GM19035 (cell line): ENCODE measurements at regions not wholly inside any gene's neighbourhood (a gene's known extent, or its start where the extent isn't known, plus 50 kb on each side); places are given as distances from the start of the nearest gene placed in this dataset.

Source experiments
- ATAC-seq: cut with Tn5 transposase; IDR thresholded peaks from one replicate; pipeline ENCODE4 v1.9.1; 2021; ENCODE audit not compliant: unreplicated experiment

GRCh38 chr16:87230571-87230970 is 86.6 kb downstream of the C16orf95 start:
- no peak for ATAC-seq

GRCh38 chr16:87231295-87231694 is 85.9 kb downstream of the C16orf95 start:
- ATAC-seq, result no peak

- ATAC-seq, result no peak
Observed at GRCh38 chr16:87231911-87232310, 85.3 kb downstream of the C16orf95 start.

GRCh38 chr16:87233928-87234327 is 83.3 kb downstream of the C16orf95 start:
- no peak for ATAC-seq

DNA sequence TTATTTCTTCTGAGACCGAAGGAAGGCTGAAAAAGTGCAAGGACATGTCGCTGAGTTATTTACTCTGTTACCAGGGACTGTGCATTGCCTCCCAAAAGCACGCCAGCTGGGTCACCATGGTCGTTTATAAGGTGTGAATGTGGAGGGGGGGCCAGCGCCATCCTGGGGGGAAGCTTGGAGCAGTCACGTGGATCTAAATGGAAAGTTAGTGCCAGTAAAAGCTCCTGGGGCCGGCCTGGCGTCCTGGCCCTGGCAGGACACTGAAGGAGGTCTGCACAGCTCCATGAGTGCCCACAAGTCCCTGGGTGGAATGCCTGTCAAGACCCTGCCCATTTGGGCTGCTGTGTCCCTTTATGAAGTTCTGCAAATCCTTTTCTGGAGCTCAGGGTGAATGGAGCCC is 82.6 kb downstream of the C16orf95 start:
- no peak for ATAC-seq

DNA sequence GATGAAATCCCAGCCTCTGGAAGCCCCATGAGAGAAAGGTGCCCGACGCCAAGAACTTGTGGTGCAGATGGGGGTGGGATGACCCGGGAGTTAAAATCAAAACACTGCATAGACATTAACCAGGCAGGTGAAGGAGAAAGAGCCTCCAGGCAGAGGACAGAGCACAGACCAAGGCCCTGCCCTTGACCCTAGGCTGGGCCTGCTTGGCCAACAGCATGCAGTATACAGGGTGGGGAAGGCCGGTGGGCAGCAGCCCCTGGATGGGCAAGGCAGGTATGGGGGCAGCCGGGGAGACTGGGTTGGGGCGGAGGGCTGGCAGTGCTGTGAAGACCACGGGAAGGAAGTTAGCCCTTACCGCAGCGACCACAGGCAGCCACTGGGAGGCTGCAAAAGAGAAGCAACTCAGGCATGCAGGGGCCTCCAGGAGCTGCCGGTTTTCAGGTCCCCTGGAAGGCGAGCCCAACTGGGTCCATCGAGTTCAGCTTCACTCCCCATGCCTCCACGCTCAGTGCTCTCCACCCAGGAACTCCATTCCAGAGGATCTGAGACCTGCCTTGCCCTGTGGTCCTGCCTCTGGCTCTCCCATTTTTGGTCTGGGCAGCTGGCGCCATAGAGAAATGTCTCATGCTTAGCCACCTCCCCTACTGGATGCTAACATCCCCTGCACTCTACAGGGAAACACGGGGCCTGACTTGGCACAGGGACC is 81.2 kb downstream of the C16orf95 start:
- no peak for ATAC-seq

- ATAC-seq, result no peak
Observed at GRCh38 chr16:87236516-87237115, 80.6 kb downstream of the C16orf95 start.

DNA sequence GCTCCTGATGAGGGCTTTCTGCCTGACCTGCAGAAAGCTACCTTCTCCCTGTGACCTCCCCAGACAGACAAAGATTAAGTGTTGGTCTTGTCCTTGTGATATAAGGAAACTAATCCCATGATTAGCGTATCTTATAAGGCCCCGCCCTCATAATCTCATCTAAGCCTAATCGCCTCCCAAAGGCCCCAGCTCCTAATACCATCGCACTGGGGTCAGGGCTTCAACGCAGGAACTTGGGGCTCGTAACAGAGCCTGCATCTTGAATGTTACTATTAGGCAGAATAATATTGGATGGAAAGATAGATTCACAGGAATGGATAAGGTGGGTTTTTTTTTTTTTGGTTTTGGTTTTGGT is 78.9 kb downstream of the C16orf95 start:
- no peak for ATAC-seq

GRCh38 chr16:87239545-87239944 is 77.6 kb downstream of the C16orf95 start:
- no peak for ATAC-seq

GRCh38 chr16:87240211-87241136 is 76.7 kb downstream of the C16orf95 start:
- ATAC-seq, result no peak

DNA sequence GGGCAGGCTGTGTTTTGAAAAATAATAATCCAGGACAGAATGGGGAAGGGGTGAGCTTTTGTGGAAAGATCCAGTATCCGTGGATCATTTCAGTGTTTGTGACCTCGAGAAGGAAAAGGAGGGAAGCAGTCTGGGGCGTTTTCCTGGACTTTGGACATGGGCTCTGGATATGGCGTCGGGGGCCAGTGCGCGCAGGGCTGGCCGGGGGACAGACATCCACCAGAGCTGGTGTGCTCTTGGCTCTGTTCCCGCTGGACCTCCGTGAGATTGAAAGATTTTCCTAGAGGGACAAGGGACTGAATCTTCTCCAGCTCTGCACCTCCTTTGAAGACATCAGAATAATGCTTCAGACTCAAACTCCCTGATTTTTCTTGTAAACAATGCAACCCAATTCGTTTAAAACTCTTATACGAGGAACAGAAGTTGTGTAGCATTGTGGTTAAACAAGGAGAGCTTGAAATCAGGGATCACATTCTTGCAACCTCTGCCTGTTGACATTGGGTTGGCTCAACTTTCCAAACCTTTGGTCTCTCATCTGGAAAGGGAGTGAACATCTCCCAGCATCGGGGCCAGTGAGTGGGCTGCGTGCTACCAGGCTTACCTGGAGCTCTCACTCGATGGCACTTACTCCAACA is 75.9 kb downstream of the C16orf95 start:
- ATAC-seq, result no peak

GRCh38 chr16:87243478-87243877 is 73.7 kb downstream of the C16orf95 start:
- no peak for ATAC-seq

DNA sequence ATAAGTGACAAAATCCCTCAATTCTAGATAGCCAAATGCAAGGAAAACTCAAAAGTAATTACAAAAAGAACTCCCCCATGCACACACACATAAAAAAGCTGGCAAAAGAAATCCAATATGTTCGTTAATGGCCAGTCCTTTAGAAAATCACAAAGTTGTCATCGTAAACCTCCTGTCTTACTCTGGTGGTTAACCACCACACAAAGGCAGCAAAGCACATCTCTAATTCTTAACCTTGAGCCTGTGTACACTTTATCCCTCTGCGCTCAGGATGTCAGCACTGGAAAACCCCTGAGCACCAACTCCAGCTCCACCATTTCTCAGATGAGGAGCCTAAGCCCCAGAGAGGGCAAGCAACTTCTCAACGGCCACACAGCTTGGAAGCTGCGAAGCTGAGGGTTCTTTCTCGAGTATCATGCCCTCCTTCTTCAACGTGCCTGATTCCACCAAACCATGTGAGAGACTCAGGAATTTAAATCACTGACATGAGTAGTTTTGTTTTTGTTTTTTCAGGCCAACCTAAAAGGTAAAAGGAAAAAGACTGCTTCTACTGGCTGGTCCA is 72.5 kb downstream of the C16orf95 start:
- ATAC-seq, result no peak

DNA sequence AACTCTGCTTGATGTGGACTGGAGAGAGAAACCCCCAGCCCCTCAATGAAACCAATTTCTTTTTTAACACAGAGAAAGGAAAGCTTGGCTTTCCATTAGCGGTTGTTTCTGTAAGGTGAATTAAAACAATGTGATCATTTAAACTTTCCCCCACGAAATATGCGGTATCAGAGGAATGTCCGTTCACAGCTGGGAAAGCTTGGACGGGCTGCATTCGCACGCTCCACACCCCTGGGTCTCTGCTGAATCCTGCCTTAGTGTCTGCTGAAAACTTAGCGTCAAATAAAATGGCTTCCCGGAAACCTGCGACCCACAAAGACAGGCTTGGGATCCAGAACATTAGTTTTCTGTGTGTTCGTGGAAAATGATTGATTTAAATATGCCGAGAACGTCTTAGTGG is 71.7 kb downstream of the C16orf95 start:
- ATAC-seq, result no peak

GRCh38 chr16:87246269-87247065 is 70.7 kb downstream of the C16orf95 start:
- no peak for ATAC-seq

DNA sequence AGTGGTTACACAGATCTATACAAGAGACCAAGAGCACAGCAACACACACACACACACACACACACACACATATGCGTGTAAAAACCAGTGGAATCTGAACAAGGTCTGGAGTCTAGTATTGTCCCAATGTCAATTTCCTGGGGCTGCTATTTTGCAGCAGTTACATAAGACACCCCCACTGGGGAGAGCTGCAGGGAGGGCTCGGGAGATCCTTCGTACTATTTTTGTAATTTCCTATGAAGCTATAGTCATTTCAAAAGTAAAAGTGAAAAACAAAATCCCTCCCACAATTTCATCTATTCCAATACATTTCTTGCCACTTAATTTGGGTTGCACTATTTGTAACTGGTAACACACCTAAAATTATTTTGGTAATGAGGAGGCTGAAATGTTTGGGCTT is 68.5 kb downstream of the C16orf95 start:
- ATAC-seq, result no peak

GRCh38 chr16:87249425-87249824 is 67.8 kb downstream of the C16orf95 start:
- no peak for ATAC-seq

GRCh38 chr16:87250431-87250960 is 66.7 kb downstream of the C16orf95 start:
- ATAC-seq, result no peak

- no peak for ATAC-seq
Observed at GRCh38 chr16:87252269-87252970, 64.8 kb downstream of the C16orf95 start.
